Transverse colon (tissue), 4 donors: ENCODE measurements at regions not wholly inside any gene's neighbourhood (a gene's known extent, or its start where the extent isn't known, plus 50 kb on each side); places are given as distances from the start of the nearest gene placed in this dataset.

ENCODE experiments used
- DNase-seq: peaks from one replicate; pipeline ENCODE4 v3.0.0-alpha.2; 2019
- H3K27ac ChIP-seq, 4 donors: fragments of 200-600 bp; sonication (generic); 2 replicates each; pipeline ENCODE4 v1.5.1; 2016 to 2018; ENCODE audit warnings: inconsistent platforms in 4 of 4
- H3K27me3 ChIP-seq: fragments of 200-600 bp; sonication (generic); 2 replicates; pipeline ENCODE4 v1.5.1; 2017; ENCODE audit warnings: inconsistent platforms
- H3K36me3 ChIP-seq, 4 donors: fragments of 200-600 bp; sonication (generic); 2 replicates each; pipeline ENCODE4 v1.5.1; 2017 to 2019; ENCODE audit warnings: inconsistent platforms in 4 of 4
- H3K4me1 ChIP-seq, 4 donors: fragments of 200-600 bp; sonication (generic); 2 replicates each; pipeline ENCODE4 v1.5.1; 2017 to 2020; ENCODE audit warnings: inconsistent platforms in 4 of 4
- H3K4me3 ChIP-seq, 4 donors: fragments of 200-600 bp; sonication (generic); 1 replicate in 1 of 4; 2 replicates in 3 of 4; pipeline versions ENCODE4 v1.5.1 to v1.6.1; 2017 to 2019; ENCODE audit warnings: inconsistent platforms in 4 of 4
- H3K9me3 ChIP-seq, 2 donors: fragments of 200-600 bp; sonication (generic); 2 replicates each; pipeline ENCODE4 v1.5.1; 2017 to 2019; ENCODE audit warnings: inconsistent platforms in 2 of 2
- EP300 ChIP-seq: sonication (generic); formaldehyde crosslinking; IDR thresholded peaks from one replicate; pipeline ENCODE4 v1.6.1; 2017; ENCODE audit warnings: antibody characterized with exemption, low read depth
- POLR2A ChIP-seq: fragments of 450-650 bp; IDR thresholded peaks from one replicate; pipeline ENCODE4 v1.6.1; 2016; ENCODE audit warnings: antibody characterized with exemption, mild to moderate bottlenecking, moderate library complexity
- POLR2AphosphoS5 ChIP-seq, 3 donors: sonication (generic); formaldehyde crosslinking; IDR thresholded peaks; one replicate each; pipeline ENCODE4 v1.6.1; 2016; ENCODE audit warnings: antibody characterized with exemption in 3 of 3
- WGBS, 2 donors: methylation state at CpG; one replicate each; pipeline ENCODE4 v1.1.5; 2018; ENCODE audit warnings: low coverage in 1 of 2; 5-methylcytosine and 5-hydroxymethylcytosine counted together
- in situ Hi-C, 4 donors: fragments of 200-750 bp; cut with MboI; loops; one replicate each; pipeline versions ENCODE4 v1.15.0 to v1.15.1; 2017; ENCODE audit warnings: low sequenced_read_pairs in 3 of 4, low pct_ligation_motif_present in 1 of 4, low pct_unique_long_range_greater_than_20kb in 1 of 4
- intact Hi-C: fragments of 100-400 bp; cut with DNase I; formaldehyde crosslinking; loops from one replicate; pipeline ENCODE4 v1.15.1; 2023; ENCODE audit warnings: low total_unique reads
- TF ChIP-seq, protein P1 (sequence below), 5 experiments: fragments of 200-600 bp in 3 of 5; fragments of 450-650 bp in 2 of 5; sonication (generic) in 3 of 5; IDR thresholded peaks; 1 replicate in 2 of 5; 2 replicates in 3 of 5; pipeline ENCODE4 v1.5.1; 2016 to 2017; ENCODE audit warnings: antibody characterized with exemption in 5 of 5, inconsistent platforms in 3 of 5, mild to moderate bottlenecking in 2 of 5, moderate library complexity in 1 of 5

DNA sequence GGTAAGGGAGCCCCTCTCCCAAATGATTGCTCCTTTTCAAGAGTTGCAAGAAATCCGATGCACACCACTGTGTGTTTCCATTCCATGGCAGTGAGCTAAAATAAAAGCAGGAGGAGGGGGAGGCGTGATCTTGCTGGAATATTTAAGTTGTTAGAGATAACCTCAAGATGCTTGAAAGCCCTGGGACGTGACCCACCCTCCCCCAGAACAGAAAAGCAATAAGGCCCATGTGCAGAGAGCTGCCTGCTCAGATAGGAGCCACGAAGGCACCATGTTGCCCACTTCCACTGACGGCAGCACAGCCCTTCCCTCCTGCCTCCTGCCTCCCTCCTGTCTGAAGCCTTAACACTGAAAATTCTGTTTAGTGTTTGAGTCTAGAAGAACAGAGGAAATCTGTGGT, 432.6 kb upstream of the CDH4 start:
- H3K36me3 ChIP-seq = no peaks in the 10 kb centered on the region
- in situ Hi-C loops = no loop called here
- no peaks in the 10 kb centered on the region for H3K9me3 ChIP-seq
- H3K4me1 ChIP-seq = no peaks in the 10 kb centered on the region
- intact Hi-C loops = loop anchor here (5.0 kb wide), 1 partner anchor 1133 kb away; no protein-coding TSS in a partner anchor
- H3K27ac ChIP-seq = no peak overlapping the region
- no peak overlapping the region for H3K4me3 ChIP-seq
- no peak for TF ChIP-seq EP300
- no peak for TF ChIP-seq POLR2A
- TF ChIP-seq, protein P1, sequence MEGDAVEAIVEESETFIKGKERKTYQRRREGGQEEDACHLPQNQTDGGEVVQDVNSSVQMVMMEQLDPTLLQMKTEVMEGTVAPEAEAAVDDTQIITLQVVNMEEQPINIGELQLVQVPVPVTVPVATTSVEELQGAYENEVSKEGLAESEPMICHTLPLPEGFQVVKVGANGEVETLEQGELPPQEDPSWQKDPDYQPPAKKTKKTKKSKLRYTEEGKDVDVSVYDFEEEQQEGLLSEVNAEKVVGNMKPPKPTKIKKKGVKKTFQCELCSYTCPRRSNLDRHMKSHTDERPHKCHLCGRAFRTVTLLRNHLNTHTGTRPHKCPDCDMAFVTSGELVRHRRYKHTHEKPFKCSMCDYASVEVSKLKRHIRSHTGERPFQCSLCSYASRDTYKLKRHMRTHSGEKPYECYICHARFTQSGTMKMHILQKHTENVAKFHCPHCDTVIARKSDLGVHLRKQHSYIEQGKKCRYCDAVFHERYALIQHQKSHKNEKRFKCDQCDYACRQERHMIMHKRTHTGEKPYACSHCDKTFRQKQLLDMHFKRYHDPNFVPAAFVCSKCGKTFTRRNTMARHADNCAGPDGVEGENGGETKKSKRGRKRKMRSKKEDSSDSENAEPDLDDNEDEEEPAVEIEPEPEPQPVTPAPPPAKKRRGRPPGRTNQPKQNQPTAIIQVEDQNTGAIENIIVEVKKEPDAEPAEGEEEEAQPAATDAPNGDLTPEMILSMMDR (IDR thresholded peaks at IDR 0.05) = no peak
- TF ChIP-seq POLR2AphosphoS5 (IDR thresholded peaks at IDR 0.05) = no peak
- no peaks in the 10 kb centered on the region for H3K27me3 ChIP-seq
- no peak for DNase-seq
- WGBS, 2 donors = 17 to 41% methylated on average over 3 to 5 of the region's 5 CpGs

DNA sequence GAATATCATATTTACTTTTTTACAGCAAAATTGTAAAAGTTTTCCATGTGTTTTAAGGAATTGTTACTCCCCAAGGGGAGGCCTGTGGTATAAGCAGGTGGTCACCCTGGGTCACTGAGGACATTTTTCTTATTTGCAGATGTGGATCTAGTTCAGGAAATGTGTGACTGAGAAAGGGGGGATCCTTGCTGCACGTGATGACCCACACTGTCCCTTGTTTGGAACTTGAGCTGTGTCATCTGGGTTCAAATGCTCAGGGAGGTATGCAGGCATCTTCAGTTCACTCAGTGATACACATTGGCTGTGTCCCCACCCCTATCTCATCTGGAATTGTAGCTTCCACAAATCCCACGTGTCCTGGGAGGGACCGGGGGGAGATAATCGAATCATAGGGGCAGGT, 431.9 kb upstream of the CDH4 start:
- no peak for DNase-seq
- H3K4me1 ChIP-seq = no peaks in the 10 kb centered on the region
- WGBS, 2 donors = 14 to 63% methylated on average over 1 to 4 of the region's 4 CpGs
- intact Hi-C loops (no loop called here), in situ Hi-C loops (no loop called here)
- no peak overlapping the region for H3K27ac ChIP-seq
- no peaks in the 10 kb centered on the region for H3K9me3 ChIP-seq
- H3K27me3 ChIP-seq = no peaks in the 10 kb centered on the region
- H3K4me3 ChIP-seq = no peak overlapping the region
- TF ChIP-seq, protein P1 (IDR thresholded peaks at IDR 0.05) = no peak
- no peaks in the 10 kb centered on the region for H3K36me3 ChIP-seq

DNA sequence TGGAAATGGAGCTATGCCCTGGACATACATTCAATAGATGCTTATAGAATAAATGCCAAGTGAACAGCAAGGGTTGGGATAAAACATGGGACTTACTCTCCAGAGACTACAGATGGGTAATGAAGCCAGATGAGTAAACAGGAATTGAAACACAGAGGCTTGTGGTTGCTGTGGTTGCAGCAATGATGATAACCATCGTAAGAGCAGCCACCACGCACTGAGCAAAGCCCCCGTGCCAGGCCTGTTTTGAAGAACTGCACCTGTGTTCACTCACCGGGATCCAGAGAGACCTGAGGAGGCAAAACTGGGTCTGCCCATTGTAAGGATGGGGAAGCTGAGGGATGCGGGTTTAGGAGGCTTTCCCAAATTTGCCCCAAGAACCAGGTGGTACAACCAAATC, 431.1 kb upstream of the CDH4 start:
- TF ChIP-seq EP300 = no peak
- TF ChIP-seq, protein P1 (IDR thresholded peaks at IDR 0.05) = no peak
- no peak for TF ChIP-seq POLR2AphosphoS5 (IDR thresholded peaks at IDR 0.05)
- no peak for TF ChIP-seq POLR2A
- Histone ChIP-seq H3K36me3 (no peaks in the 10 kb centered on the region), H3K27me3 (no peaks in the 10 kb centered on the region), H3K4me1 (no peaks in the 10 kb centered on the region), H3K27ac (no peak overlapping the region), H3K9me3 (no peaks in the 10 kb centered on the region), H3K4me3 (no peak overlapping the region)
- intact Hi-C loops = no loop called here
- DNase-seq = no peak
- in situ Hi-C loops = no loop called here
- WGBS, 2 donors = 52% methylated on average over 5 of the region's 5 CpGs; no CpG with 5 or more reads in 1 of the 2 donors

DNA sequence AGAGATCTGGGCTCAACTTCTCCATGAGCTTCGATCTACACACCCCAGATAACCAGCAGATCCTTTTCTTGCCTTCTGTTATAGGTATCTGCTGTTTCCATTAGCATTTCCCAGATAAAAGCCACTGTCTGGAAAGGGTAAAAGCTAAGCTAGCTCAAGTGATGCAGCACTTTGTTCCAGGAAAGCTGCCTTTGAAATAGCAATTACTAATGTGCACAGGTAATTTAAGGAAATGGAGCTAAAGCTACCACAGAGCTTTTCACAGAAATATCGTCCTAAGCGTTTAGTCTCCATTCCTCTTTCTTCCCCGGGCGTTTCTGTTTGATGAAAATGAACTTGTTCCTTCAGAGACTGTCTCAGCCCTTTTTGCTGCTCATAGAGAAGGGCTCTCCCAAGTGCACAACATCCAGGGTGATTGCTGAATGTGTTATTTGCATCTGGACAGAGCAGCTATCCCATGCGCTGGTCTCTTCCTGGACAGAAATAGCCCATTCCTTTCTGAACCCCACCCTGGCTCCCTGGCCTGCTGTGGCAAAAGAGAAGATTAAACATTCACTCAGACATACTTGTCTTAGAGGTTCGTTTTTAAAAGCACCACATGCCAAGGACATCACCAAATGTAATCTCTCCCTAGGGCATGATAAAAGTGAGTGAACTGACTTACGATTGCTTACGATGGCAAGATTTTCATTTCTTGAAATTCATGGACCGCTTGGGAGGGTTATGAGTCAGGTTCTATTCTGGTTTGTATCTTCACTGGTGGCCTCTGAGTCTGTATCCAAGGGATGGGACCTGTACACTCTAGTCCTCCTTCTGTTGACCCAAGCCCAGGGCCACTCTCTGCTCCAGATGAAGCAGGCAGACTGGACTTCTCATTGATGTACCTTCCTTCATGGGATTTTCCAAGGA, 429.1 kb upstream of the CDH4 start:
- WGBS, 2 donors = 65 to 72% methylated on average over 4 to 10 of the region's 10 CpGs
- DNase-seq = no peak
- no peak for TF ChIP-seq POLR2AphosphoS5 (IDR thresholded peaks at IDR 0.05)
- TF ChIP-seq, protein P1 (IDR thresholded peaks at IDR 0.05) = no peak
- TF ChIP-seq POLR2A = no peak
- H3K36me3 ChIP-seq = no peaks in the 10 kb centered on the region
- no peak overlapping the region for H3K27ac ChIP-seq
- no peaks in the 10 kb centered on the region for H3K27me3 ChIP-seq
- intact Hi-C loops = no loop called here
- no peaks in the 10 kb centered on the region for H3K4me1 ChIP-seq
- in situ Hi-C loops = no loop called here
- no peak overlapping the region for H3K4me3 ChIP-seq
- no peaks in the 10 kb centered on the region for H3K9me3 ChIP-seq
